ENCODE measurements at regions not wholly inside any gene's neighbourhood (a gene's known extent, or its start where the extent isn't known, plus 50 kb on each side); places are given as distances from the start of the nearest gene placed in this dataset.

DNA sequence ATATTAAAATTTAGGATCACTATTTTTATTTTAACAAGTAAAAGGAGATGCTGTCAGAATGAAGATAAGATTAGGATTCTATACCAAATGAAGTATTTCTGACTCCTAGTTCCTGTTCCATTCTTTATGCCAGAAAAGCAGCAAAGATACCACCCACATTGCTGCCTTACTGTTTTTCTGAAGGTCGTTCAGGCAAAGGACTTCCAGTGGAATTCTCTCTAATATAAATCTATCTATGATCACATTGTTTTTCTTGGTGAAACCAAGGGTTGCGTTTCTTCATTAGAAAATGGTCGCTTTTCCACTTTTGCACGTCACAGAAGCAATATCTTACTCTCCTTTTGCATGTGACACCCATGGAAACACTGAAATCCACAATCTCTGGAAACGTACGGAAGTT, 594.8 kb upstream of the ADGRL2 start:
- Mint-ChIP-seq H3K9me3 (peaks cover 0 to 9% (median 4%) of the 10 kb centered on the region in 7 donors), H3K4me1 (peaks cover 28% of the 10 kb centered on the region), H3K4me3 (no peak overlapping the region), H3K27me3 (ENCODE audit: low read depth in 3 of 3) (peaks cover 0 to 1% (median 0%) of the 10 kb centered on the region in 3 donors), H3K27ac (no peak overlapping the region), H3K36me3 (peaks cover 0 to 3% of the 10 kb centered on the region in 2 donors)
- Histone ChIP-seq H2AFZ (ENCODE audit: insufficient read depth, low read depth, low read length, poor library complexity, severe bottlenecking) (no peak overlapping the region), H3K4me1 (ENCODE audit: control insufficient read depth in 1 of 2, insufficient read depth in 2 of 2, low read length in 2 of 2) (peaks cover 18 to 24% of the 10 kb centered on the region in 2 donors), H3K4me3 (replicated peaks in 1 of 3; ENCODE audit: low read depth in 2 of 3, low read length in 3 of 3) (no peak overlapping the region), H3K4me2 (replicated peaks; ENCODE audit: extremely low read depth, low read length, poor library complexity, severe bottlenecking) (no peak overlapping the region), H3K79me2 (ENCODE audit: insufficient read depth, low read length) (no peaks in the 10 kb centered on the region), H3K36me3 (replicated peaks in 1 of 2; ENCODE audit: control insufficient read depth in 1 of 2, insufficient read depth in 2 of 2, low read length in 2 of 2) (no peaks in the 10 kb centered on the region), H3K9me3 (replicated peaks in 1 of 2; ENCODE audit: control insufficient read depth in 1 of 2, insufficient read depth in 1 of 2, low read length in 2 of 2) (no peaks in the 10 kb centered on the region), H4K20me1 (ENCODE audit: insufficient read depth, low read length) (no peaks in the 10 kb centered on the region), H3K27me3 (ENCODE audit: control insufficient read depth in 2 of 2, insufficient read depth in 2 of 2, low read length in 2 of 2) (no peaks in the 10 kb centered on the region), H3K9ac (ENCODE audit: insufficient read depth, low read length, poor library complexity, severe bottlenecking) (no peak overlapping the region), H3K27ac (ENCODE audit: low read depth in 1 of 2, low read length in 2 of 2) (no peak overlapping the region)
- DNase-seq, result no peak
- WGBS (ENCODE audit: insufficient coverage), result no CpG with 5 or more reads among the region's 6 CpGs
- TF ChIP-seq, protein P1, sequence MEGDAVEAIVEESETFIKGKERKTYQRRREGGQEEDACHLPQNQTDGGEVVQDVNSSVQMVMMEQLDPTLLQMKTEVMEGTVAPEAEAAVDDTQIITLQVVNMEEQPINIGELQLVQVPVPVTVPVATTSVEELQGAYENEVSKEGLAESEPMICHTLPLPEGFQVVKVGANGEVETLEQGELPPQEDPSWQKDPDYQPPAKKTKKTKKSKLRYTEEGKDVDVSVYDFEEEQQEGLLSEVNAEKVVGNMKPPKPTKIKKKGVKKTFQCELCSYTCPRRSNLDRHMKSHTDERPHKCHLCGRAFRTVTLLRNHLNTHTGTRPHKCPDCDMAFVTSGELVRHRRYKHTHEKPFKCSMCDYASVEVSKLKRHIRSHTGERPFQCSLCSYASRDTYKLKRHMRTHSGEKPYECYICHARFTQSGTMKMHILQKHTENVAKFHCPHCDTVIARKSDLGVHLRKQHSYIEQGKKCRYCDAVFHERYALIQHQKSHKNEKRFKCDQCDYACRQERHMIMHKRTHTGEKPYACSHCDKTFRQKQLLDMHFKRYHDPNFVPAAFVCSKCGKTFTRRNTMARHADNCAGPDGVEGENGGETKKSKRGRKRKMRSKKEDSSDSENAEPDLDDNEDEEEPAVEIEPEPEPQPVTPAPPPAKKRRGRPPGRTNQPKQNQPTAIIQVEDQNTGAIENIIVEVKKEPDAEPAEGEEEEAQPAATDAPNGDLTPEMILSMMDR (IDR thresholded peaks at IDR 0.05), result no peak
- intact Hi-C loops (cut with micrococcal nuclease), result no loop called here

DNA sequence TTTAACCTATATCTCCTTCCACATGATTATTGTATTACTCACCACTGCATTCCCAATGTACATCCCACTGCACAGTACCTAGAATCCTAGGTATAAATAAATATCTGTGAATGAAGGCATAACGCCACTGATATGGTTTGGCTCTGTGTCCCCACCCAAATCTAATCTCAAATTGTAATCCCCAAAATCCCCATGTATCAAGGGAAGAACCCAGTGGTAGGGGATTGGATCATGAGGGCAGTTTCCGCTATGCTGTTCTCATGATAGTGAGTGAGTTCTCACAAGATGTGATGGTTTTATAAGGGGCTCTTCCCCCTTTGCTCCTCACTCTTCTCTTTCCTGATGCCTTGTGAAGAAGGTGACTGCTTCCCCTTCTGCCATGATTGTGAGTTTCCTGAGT, 599.0 kb upstream of the ADGRL2 start:
- H3K27me3 ChIP-seq (ENCODE audit: control insufficient read depth in 2 of 2, insufficient read depth in 2 of 2, low read length in 2 of 2), result no peaks in the 10 kb centered on the region
- Mint-ChIP-seq H3K9me3 (peaks cover 0 to 9% (median 3%) of the 10 kb centered on the region in 7 donors), H3K36me3 (no peaks in the 10 kb centered on the region), H3K27me3 (ENCODE audit: low read depth in 3 of 3) (peaks cover 0 to 3% (median 0%) of the 10 kb centered on the region in 3 donors), H3K4me3 (no peak overlapping the region), H3K4me1 (peaks cover 2% of the 10 kb centered on the region), H3K27ac (no peak overlapping the region)
- H3K79me2 ChIP-seq (ENCODE audit: insufficient read depth, low read length), result no peaks in the 10 kb centered on the region
- intact Hi-C loops (cut with micrococcal nuclease), result no loop called here
- H3K4me3 ChIP-seq (replicated peaks in 1 of 3; ENCODE audit: low read depth in 2 of 3, low read length in 3 of 3), result no peak overlapping the region
- H3K9ac ChIP-seq (ENCODE audit: insufficient read depth, low read length, poor library complexity, severe bottlenecking), result no peak overlapping the region
- WGBS (ENCODE audit: insufficient coverage), result no CpG with 5 or more reads among the region's 2 CpGs
- no peak overlapping the region for H3K4me2 ChIP-seq (replicated peaks; ENCODE audit: extremely low read depth, low read length, poor library complexity, severe bottlenecking)
- no peak overlapping the region for H2AFZ ChIP-seq (ENCODE audit: insufficient read depth, low read depth, low read length, poor library complexity, severe bottlenecking)
- no peaks in the 10 kb centered on the region for H4K20me1 ChIP-seq (ENCODE audit: insufficient read depth, low read length)
- H3K4me1 ChIP-seq (ENCODE audit: control insufficient read depth in 1 of 2, insufficient read depth in 2 of 2, low read length in 2 of 2), result no peaks in the 10 kb centered on the region
- H3K9me3 ChIP-seq (replicated peaks in 1 of 2; ENCODE audit: control insufficient read depth in 1 of 2, insufficient read depth in 1 of 2, low read length in 2 of 2), result no peaks in the 10 kb centered on the region
- no peak for DNase-seq
- no peaks in the 10 kb centered on the region for H3K36me3 ChIP-seq (replicated peaks in 1 of 2; ENCODE audit: control insufficient read depth in 1 of 2, insufficient read depth in 2 of 2, low read length in 2 of 2)
- no peak overlapping the region for H3K27ac ChIP-seq (ENCODE audit: low read depth in 1 of 2, low read length in 2 of 2)
- TF ChIP-seq, protein P1 (IDR thresholded peaks at IDR 0.05), result no peak
